ENCODE measurements at regions not wholly inside any gene's neighbourhood (a gene's known extent, or its start where the extent isn't known, plus 50 kb on each side); places are given as distances from the start of the nearest gene placed in this dataset.

GRCh38 chr7:41813286-41813685 lies 110.4 kb upstream of the INHBA start:
- Mint-ChIP-seq H3K27me3 (peaks cover 14% of the 10 kb centered on the region), H3K9me3 (ENCODE audit: low read depth) (no peaks in the 10 kb centered on the region), H3K27ac (no peak overlapping the region), H3K4me3 (ENCODE audit: low read depth) (no peak overlapping the region), H3K4me1 (ENCODE audit: low read depth) (no peaks in the 10 kb centered on the region), H3K36me3 (ENCODE audit: insufficient read depth) (no peaks in the 10 kb centered on the region)
- no peak for DNase-seq (ENCODE audit: low spot score, unreplicated experiment)
- TF ChIP-seq, protein P1, sequence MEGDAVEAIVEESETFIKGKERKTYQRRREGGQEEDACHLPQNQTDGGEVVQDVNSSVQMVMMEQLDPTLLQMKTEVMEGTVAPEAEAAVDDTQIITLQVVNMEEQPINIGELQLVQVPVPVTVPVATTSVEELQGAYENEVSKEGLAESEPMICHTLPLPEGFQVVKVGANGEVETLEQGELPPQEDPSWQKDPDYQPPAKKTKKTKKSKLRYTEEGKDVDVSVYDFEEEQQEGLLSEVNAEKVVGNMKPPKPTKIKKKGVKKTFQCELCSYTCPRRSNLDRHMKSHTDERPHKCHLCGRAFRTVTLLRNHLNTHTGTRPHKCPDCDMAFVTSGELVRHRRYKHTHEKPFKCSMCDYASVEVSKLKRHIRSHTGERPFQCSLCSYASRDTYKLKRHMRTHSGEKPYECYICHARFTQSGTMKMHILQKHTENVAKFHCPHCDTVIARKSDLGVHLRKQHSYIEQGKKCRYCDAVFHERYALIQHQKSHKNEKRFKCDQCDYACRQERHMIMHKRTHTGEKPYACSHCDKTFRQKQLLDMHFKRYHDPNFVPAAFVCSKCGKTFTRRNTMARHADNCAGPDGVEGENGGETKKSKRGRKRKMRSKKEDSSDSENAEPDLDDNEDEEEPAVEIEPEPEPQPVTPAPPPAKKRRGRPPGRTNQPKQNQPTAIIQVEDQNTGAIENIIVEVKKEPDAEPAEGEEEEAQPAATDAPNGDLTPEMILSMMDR (IDR thresholded peaks at IDR 0.05; ENCODE audit: unreplicated experiment) = no peak

GRCh38 chr7:41811941-41812340 lies 109.1 kb upstream of the INHBA start:
- no peak for DNase-seq (ENCODE audit: low spot score, unreplicated experiment)
- Mint-ChIP-seq H3K4me1 (ENCODE audit: low read depth) (no peaks in the 10 kb centered on the region), H3K27me3 (peaks cover 14% of the 10 kb centered on the region), H3K27ac (no peak overlapping the region), H3K9me3 (ENCODE audit: low read depth) (no peaks in the 10 kb centered on the region), H3K4me3 (ENCODE audit: low read depth) (no peak overlapping the region), H3K36me3 (ENCODE audit: insufficient read depth) (no peaks in the 10 kb centered on the region)
- TF ChIP-seq, protein P1 (IDR thresholded peaks at IDR 0.05; ENCODE audit: unreplicated experiment) = no peak

DNA sequence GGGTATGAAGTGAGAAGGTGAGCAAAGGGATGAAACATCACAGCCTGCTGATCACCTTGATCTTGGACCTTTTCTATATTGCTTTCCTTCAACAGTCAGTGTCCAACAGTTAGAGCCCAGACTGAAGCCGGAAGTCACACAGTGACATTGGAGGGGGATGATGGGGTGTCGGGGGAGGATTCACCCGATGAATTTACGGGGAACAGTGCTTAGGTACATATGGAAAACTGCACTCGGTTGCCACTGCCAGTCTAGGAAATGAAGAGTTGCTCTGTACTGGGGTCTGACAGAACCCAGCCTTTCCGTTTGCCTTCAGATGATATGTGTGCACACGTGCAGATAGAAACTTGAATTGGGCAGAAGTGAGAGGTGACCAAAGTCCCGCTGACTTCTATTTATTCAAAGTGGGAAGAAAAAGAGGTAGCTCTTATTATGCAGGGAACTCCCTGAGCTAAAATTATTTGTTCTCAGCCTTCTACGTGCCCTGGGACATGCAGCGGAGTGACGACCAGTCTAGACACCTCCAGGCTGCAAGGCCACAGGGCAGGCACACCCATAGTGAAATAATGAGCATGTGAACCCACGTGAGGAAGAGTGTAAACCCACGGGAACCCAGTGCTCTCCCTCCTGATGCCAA lies 107.2 kb upstream of the INHBA start:
- H3K4me1 Mint-ChIP-seq (ENCODE audit: low read depth) = no peaks in the 10 kb centered on the region

DNA sequence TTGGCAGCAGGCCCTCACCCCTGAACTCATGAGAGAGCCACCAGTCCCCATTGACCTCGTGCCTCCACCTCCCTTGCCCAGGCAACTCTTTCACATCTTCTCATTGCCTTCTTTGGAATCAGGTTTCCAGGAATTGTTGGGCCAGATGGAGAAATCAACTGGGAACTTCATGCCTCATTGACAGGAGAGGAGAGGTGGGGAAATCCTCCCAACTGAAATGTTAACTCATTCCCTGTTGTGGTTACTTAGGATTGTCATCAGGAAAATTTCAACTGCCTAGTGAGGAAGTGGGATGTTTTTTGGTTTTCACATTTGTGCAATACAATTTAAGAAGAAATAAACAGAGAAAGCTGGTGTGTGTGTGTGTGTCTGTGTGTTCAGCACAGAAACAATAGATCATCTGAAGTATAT lies 106.6 kb upstream of the INHBA start:
- no peaks in the 10 kb centered on the region for H3K4me1 Mint-ChIP-seq (ENCODE audit: low read depth)
- no peaks in the 10 kb centered on the region for H3K36me3 Mint-ChIP-seq (ENCODE audit: insufficient read depth)
- H3K4me3 Mint-ChIP-seq (ENCODE audit: low read depth) = no peak overlapping the region
- TF ChIP-seq, protein P1 (IDR thresholded peaks at IDR 0.05; ENCODE audit: unreplicated experiment) = no peak
- H3K27ac Mint-ChIP-seq = no peak overlapping the region
- H3K9me3 Mint-ChIP-seq (ENCODE audit: low read depth) = peaks cover 2% of the 10 kb centered on the region
- peaks cover 4% of the 10 kb centered on the region for H3K27me3 Mint-ChIP-seq
- no peak for DNase-seq (ENCODE audit: low spot score, unreplicated experiment)

More for the DNA sequence above, 107.2 kb upstream of the INHBA start:
- Mint-ChIP-seq H3K27me3 (peaks cover 10% of the 10 kb centered on the region), H3K4me3 (ENCODE audit: low read depth) (no peak overlapping the region), H3K27ac (no peak overlapping the region), H3K36me3 (ENCODE audit: insufficient read depth) (no peaks in the 10 kb centered on the region), H3K9me3 (ENCODE audit: low read depth) (peaks cover 2% of the 10 kb centered on the region)
- no peak for DNase-seq (ENCODE audit: low spot score, unreplicated experiment)
- TF ChIP-seq, protein P1 (IDR thresholded peaks at IDR 0.05; ENCODE audit: unreplicated experiment) = no peak

- Mint-ChIP-seq H3K4me3 (ENCODE audit: low read depth) (no peak overlapping the region), H3K36me3 (ENCODE audit: insufficient read depth) (no peaks in the 10 kb centered on the region), H3K27ac (no peak overlapping the region), H3K4me1 (ENCODE audit: low read depth) (no peaks in the 10 kb centered on the region), H3K9me3 (ENCODE audit: low read depth) (peaks cover 2% of the 10 kb centered on the region), H3K27me3 (peaks cover 4% of the 10 kb centered on the region)
- no peak for DNase-seq (ENCODE audit: low spot score, unreplicated experiment)
- TF ChIP-seq, protein P1 (IDR thresholded peaks at IDR 0.05; ENCODE audit: unreplicated experiment) = no peak
These were observed 106.2 kb upstream of the INHBA start for GRCh38 chr7:41809116-41809515.

Measured in progenitor cell of endocrine pancreas (in vitro differentiated cells).